Ovary (tissue), 3 donors: ENCODE measurements at regions not wholly inside any gene's neighbourhood (a gene's known extent, or its start where the extent isn't known, plus 50 kb on each side); places are given as distances from the start of the nearest gene placed in this dataset.

Experiments used
- EP300 ChIP-seq: sonication (generic); formaldehyde crosslinking; IDR thresholded peaks from one replicate; pipeline ENCODE4 v1.6.1; 2017; ENCODE audit warnings: antibody characterized with exemption
- POLR2A ChIP-seq: fragments of 450-650 bp; IDR thresholded peaks from one replicate; pipeline ENCODE4 v1.6.1; 2017; ENCODE audit warnings: antibody characterized with exemption, mild to moderate bottlenecking, moderate library complexity
- TF ChIP-seq, protein P1 (sequence below), 3 donors: fragments of 450-650 bp in 2 of 3; fragments of 200-600 bp in 1 of 3; IDR thresholded peaks; one replicate each; pipeline versions ENCODE4 v1.5.1 to v1.8.0; 2016 to 2022; ENCODE audit warnings: antibody characterized with exemption in 3 of 3, mild to moderate bottlenecking in 1 of 3
- donor health status: DM: no; HTN: no; CAD: no.

DNA sequence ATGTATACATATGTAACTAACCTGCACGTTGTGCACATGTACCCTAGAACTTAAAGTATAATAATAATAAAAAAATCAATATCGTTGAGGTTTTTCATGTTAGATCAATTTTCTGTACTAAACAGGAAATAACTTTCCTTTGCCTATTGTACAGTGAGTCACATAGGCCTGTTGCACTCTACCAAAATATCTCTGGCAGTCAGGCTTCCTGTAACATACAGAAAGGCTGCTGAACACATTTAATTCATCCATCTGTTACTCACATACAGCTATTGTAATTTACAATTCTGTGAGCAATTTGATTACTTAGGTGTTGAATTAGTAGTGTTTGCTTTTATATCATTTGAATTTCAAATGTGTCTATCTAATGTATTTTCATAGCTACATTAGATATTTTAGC is 427.8 kb downstream of the TMA16 start:
- TF ChIP-seq POLR2A (no peak), EP300 (no peak)
- TF ChIP-seq, protein P1, sequence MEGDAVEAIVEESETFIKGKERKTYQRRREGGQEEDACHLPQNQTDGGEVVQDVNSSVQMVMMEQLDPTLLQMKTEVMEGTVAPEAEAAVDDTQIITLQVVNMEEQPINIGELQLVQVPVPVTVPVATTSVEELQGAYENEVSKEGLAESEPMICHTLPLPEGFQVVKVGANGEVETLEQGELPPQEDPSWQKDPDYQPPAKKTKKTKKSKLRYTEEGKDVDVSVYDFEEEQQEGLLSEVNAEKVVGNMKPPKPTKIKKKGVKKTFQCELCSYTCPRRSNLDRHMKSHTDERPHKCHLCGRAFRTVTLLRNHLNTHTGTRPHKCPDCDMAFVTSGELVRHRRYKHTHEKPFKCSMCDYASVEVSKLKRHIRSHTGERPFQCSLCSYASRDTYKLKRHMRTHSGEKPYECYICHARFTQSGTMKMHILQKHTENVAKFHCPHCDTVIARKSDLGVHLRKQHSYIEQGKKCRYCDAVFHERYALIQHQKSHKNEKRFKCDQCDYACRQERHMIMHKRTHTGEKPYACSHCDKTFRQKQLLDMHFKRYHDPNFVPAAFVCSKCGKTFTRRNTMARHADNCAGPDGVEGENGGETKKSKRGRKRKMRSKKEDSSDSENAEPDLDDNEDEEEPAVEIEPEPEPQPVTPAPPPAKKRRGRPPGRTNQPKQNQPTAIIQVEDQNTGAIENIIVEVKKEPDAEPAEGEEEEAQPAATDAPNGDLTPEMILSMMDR (IDR thresholded peaks at IDR 0.05) = no peak
